Neuron (in vitro differentiated cells): ENCODE measurements at regions not wholly inside any gene's neighbourhood (a gene's known extent, or its start where the extent isn't known, plus 50 kb on each side); places are given as distances from the start of the nearest gene placed in this dataset.

Experiments
- H2AFZ ChIP-seq: one replicate; pipeline ENCODE4 v1.6.1; 2013; ENCODE audit warnings: low read depth, mild to moderate bottlenecking, inconsistent platforms, low read length, moderate library complexity
- H3K27me3 ChIP-seq: one replicate; pipeline ENCODE4 v1.6.1; 2013; ENCODE audit warnings: low read length; ENCODE audit not compliant: insufficient read depth
- H3K36me3 ChIP-seq: one replicate; pipeline ENCODE4 v1.6.1; 2013; ENCODE audit warnings: low read length; ENCODE audit not compliant: insufficient read depth
- H3K4me1 ChIP-seq: one replicate; pipeline ENCODE4 v1.6.1; 2013; ENCODE audit warnings: low read length; ENCODE audit not compliant: insufficient read depth
- H3K4me3 ChIP-seq: 2 replicates; pipeline ENCODE4 v1.5.1; 2013; ENCODE audit warnings: mild to moderate bottlenecking, low read length, moderate library complexity
- H3K9me3 ChIP-seq: one replicate; pipeline ENCODE4 v1.6.1; 2013; ENCODE audit warnings: low read length

GRCh38 chr5:43889233-43889632 lies 286.3 kb downstream of the NNT start:
- Histone ChIP-seq H3K4me3 (no peak overlapping the region), H3K4me1 (no peaks in the 10 kb centered on the region), H3K36me3 (no peaks in the 10 kb centered on the region), H3K27me3 (no peaks in the 10 kb centered on the region), H2AFZ (no peak overlapping the region), H3K9me3 (no peaks in the 10 kb centered on the region)

- Histone ChIP-seq H3K4me1 (no peaks in the 10 kb centered on the region), H2AFZ (no peak overlapping the region), H3K27me3 (no peaks in the 10 kb centered on the region), H3K36me3 (no peaks in the 10 kb centered on the region), H3K9me3 (no peaks in the 10 kb centered on the region), H3K4me3 (no peak overlapping the region)
Observed at GRCh38 chr5:43875741-43876140, 272.8 kb downstream of the NNT start.

GRCh38 chr5:43874772-43875171 lies 271.8 kb downstream of the NNT start:
- no peak overlapping the region for H2AFZ ChIP-seq
- H3K4me3 ChIP-seq: no peak overlapping the region
- H3K36me3 ChIP-seq: no peaks in the 10 kb centered on the region
- H3K9me3 ChIP-seq: no peaks in the 10 kb centered on the region
- H3K27me3 ChIP-seq: no peaks in the 10 kb centered on the region
- no peaks in the 10 kb centered on the region for H3K4me1 ChIP-seq

- Histone ChIP-seq H3K36me3 (no peaks in the 10 kb centered on the region), H3K9me3 (no peaks in the 10 kb centered on the region), H2AFZ (no peak overlapping the region), H3K4me3 (no peak overlapping the region), H3K4me1 (no peaks in the 10 kb centered on the region), H3K27me3 (no peaks in the 10 kb centered on the region)
Observed at GRCh38 chr5:43873791-43874190, 270.8 kb downstream of the NNT start.

- Histone ChIP-seq H3K9me3 (no peaks in the 10 kb centered on the region), H2AFZ (no peak overlapping the region), H3K4me1 (peaks cover 26% of the 10 kb centered on the region), H3K4me3 (no peak overlapping the region), H3K27me3 (no peaks in the 10 kb centered on the region), H3K36me3 (no peaks in the 10 kb centered on the region)
Observed at GRCh38 chr5:43859309-43859708, 256.3 kb downstream of the NNT start.

- no peaks in the 10 kb centered on the region for H3K36me3 ChIP-seq
- H3K9me3 ChIP-seq: no peaks in the 10 kb centered on the region
- no peak overlapping the region for H3K4me3 ChIP-seq
Observed at GRCh38 chr5:43855452-43855851, 252.5 kb downstream of the NNT start.

GRCh38 chr5:43854697-43855292 lies 251.8 kb downstream of the NNT start:
- no peaks in the 10 kb centered on the region for H3K27me3 ChIP-seq
- no peak overlapping the region for H2AFZ ChIP-seq
- H3K36me3 ChIP-seq: no peaks in the 10 kb centered on the region
- H3K9me3 ChIP-seq: no peaks in the 10 kb centered on the region
- peaks cover 25% of the 10 kb centered on the region for H3K4me1 ChIP-seq
- no peak overlapping the region for H3K4me3 ChIP-seq

More at GRCh38 chr5:43855452-43855851, 252.5 kb downstream of the NNT start:
- Histone ChIP-seq H3K27me3 (no peaks in the 10 kb centered on the region), H2AFZ (no peak overlapping the region), H3K4me1 (peaks cover 26% of the 10 kb centered on the region)

GRCh38 chr5:43852279-43852678 lies 249.3 kb downstream of the NNT start:
- H2AFZ ChIP-seq: no peak overlapping the region
- H3K9me3 ChIP-seq: no peaks in the 10 kb centered on the region
- H3K27me3 ChIP-seq: peaks cover under 1% of the 10 kb centered on the region
- H3K4me1 ChIP-seq: peaks cover 3% of the 10 kb centered on the region
- H3K36me3 ChIP-seq: no peaks in the 10 kb centered on the region
- no peak overlapping the region for H3K4me3 ChIP-seq

- no peaks in the 10 kb centered on the region for H3K36me3 ChIP-seq
- no peak overlapping the region for H3K4me3 ChIP-seq
- H3K4me1 ChIP-seq: no peaks in the 10 kb centered on the region
- H2AFZ ChIP-seq: no peak overlapping the region
- H3K9me3 ChIP-seq: no peaks in the 10 kb centered on the region
- peaks cover 2% of the 10 kb centered on the region for H3K27me3 ChIP-seq
Observed at GRCh38 chr5:43851741-43852140, 248.8 kb downstream of the NNT start.

GRCh38 chr5:43840424-43841125 lies 237.6 kb downstream of the NNT start:
- Histone ChIP-seq H3K9me3 (no peaks in the 10 kb centered on the region), H3K4me1 (no peaks in the 10 kb centered on the region), H2AFZ (no peak overlapping the region), H3K4me3 (no peak overlapping the region), H3K27me3 (no peaks in the 10 kb centered on the region), H3K36me3 (no peaks in the 10 kb centered on the region)

GRCh38 chr5:43839218-43839617 lies 236.2 kb downstream of the NNT start:
- H3K27me3 ChIP-seq: no peaks in the 10 kb centered on the region
- H3K9me3 ChIP-seq: no peaks in the 10 kb centered on the region
- H3K36me3 ChIP-seq: no peaks in the 10 kb centered on the region
- no peak overlapping the region for H2AFZ ChIP-seq
- H3K4me3 ChIP-seq: no peak overlapping the region
- no peaks in the 10 kb centered on the region for H3K4me1 ChIP-seq

GRCh38 chr5:43837996-43838395 lies 235.0 kb downstream of the NNT start:
- no peaks in the 10 kb centered on the region for H3K36me3 ChIP-seq
- H2AFZ ChIP-seq: no peak overlapping the region
- H3K4me1 ChIP-seq: no peaks in the 10 kb centered on the region
- no peaks in the 10 kb centered on the region for H3K27me3 ChIP-seq
- no peak overlapping the region for H3K4me3 ChIP-seq
- H3K9me3 ChIP-seq: no peaks in the 10 kb centered on the region

- no peaks in the 10 kb centered on the region for H3K4me1 ChIP-seq
- no peak overlapping the region for H3K4me3 ChIP-seq
- H2AFZ ChIP-seq: no peak overlapping the region
- H3K9me3 ChIP-seq: no peaks in the 10 kb centered on the region
- H3K36me3 ChIP-seq: no peaks in the 10 kb centered on the region
- H3K27me3 ChIP-seq: no peaks in the 10 kb centered on the region
Observed at GRCh38 chr5:43837091-43837490, 234.1 kb downstream of the NNT start.

GRCh38 chr5:43833961-43834360 lies 231.0 kb downstream of the NNT start:
- Histone ChIP-seq H3K9me3 (no peaks in the 10 kb centered on the region), H3K4me3 (no peak overlapping the region), H3K4me1 (no peaks in the 10 kb centered on the region), H2AFZ (no peak overlapping the region), H3K36me3 (no peaks in the 10 kb centered on the region), H3K27me3 (no peaks in the 10 kb centered on the region)
